Right lobe of liver (tissue), 6 donors: ENCODE measurements at regions not wholly inside any gene's neighbourhood (a gene's known extent, or its start where the extent isn't known, plus 50 kb on each side); places are given as distances from the start of the nearest gene placed in this dataset.

Experiments
- ATAC-seq, 4 donors: fragments of 200-7000 bp; cut with Tn5 transposase; one replicate each; pipeline ENCODE4 v1.9.1; 2020; ENCODE audit warnings: mild to moderate bottlenecking in 4 of 4, moderate library complexity in 4 of 4
- DNase-seq, 3 donors: peaks; one replicate each; pipeline ENCODE4 v3.0.0-alpha.2; 2020
- H3K27ac ChIP-seq, 3 donors: fragments of 200-600 bp; one replicate each; pipeline ENCODE4 v1.8.0; 2022
- H3K27me3 ChIP-seq, 2 donors: fragments of 200-600 bp; one replicate each; pipeline ENCODE4 v1.8.0; 2022
- H3K36me3 ChIP-seq, 4 donors: fragments of 200-600 bp; sonication (generic) in 1 of 4; one replicate each; pipeline versions ENCODE4 v1.5.1 to v1.8.0; 2017 to 2022; ENCODE audit warnings: control low read depth in 1 of 4
- H3K4me1 ChIP-seq, 4 donors: fragments of 200-600 bp; sonication (generic) in 1 of 4; one replicate each; pipeline versions ENCODE4 v1.5.1 to v1.8.0; 2017 to 2022; ENCODE audit warnings: control low read depth in 1 of 4
- H3K4me3 ChIP-seq, 3 donors: fragments of 200-600 bp; one replicate each; pipeline ENCODE4 v1.8.0; 2022
- H3K9me3 ChIP-seq, 4 donors: fragments of 200-600 bp; sonication (generic) in 1 of 4; one replicate each; pipeline versions ENCODE4 v1.5.1 to v1.8.0; 2017 to 2022; ENCODE audit warnings: control low read depth in 1 of 4
- CTCF ChIP-seq, 4 donors: fragments of 200-600 bp in 3 of 4; fragments of 450-650 bp in 1 of 4; IDR thresholded peaks; one replicate each; pipeline versions ENCODE4 v1.5.1 to v1.8.0; 2016 to 2022; ENCODE audit warnings: antibody characterized with exemption in 4 of 4, mild to moderate bottlenecking in 2 of 4
- POLR2A ChIP-seq: fragments of 450-650 bp; IDR thresholded peaks from one replicate; pipeline ENCODE4 v1.6.1; 2017; ENCODE audit warnings: antibody characterized with exemption, mild to moderate bottlenecking
- WGBS: methylation state at CpG from one replicate; pipeline ENCODE4 v1.1.6; 2018; ENCODE audit warnings: low coverage, low lambda C conversion rate; ENCODE audit not compliant: insufficient coverage; ENCODE audit errors: missing lambda C conversion rate; 5-methylcytosine and 5-hydroxymethylcytosine counted together
- intact Hi-C, 2 donors: fragments of 100-400 bp; cut with DNase I; formaldehyde crosslinking; loops; one replicate each; pipeline versions ENCODE4 v1.11.2 to v1.14.1; 2022
- donor health status: DM: no; HTN: yes; CAD: no.
- donor health status: DM: no; HTN: no; CAD: no.
- donor health status: DM: no; HTN: no; CAD: no.
- donor health status: DM: no; HTN: yes; CAD: no.
- donor health status: DM: no; HTN: yes; CAD: no.

- ATAC-seq (no peak), DNase-seq (no peak)
- Histone ChIP-seq H3K9me3 (no peaks in the 10 kb centered on the region), H3K27ac (no peak overlapping the region), H3K4me1 (no peaks in the 10 kb centered on the region), H3K4me3 (no peak overlapping the region), H3K27me3 (no peaks in the 10 kb centered on the region), H3K36me3 (no peaks in the 10 kb centered on the region)
- TF ChIP-seq POLR2A (no peak), CTCF (IDR thresholded peaks at IDR 0.05) (no peak)
- intact Hi-C loops: no loop called here
- WGBS: 89% methylated on average over 1 of the region's 1 CpG
Measured at GRCh38 chr12:5195244-5195643, 151.6 kb downstream of the KCNA5 start.

GRCh38 chr12:5195691-5196090, 152.0 kb downstream of the KCNA5 start:
- ATAC-seq (no peak), DNase-seq (no peak)
- 56% methylated on average over 3 of the region's 3 CpGs for WGBS
- Histone ChIP-seq H3K27me3 (no peaks in the 10 kb centered on the region), H3K4me1 (no peaks in the 10 kb centered on the region), H3K36me3 (no peaks in the 10 kb centered on the region), H3K4me3 (no peak overlapping the region), H3K9me3 (no peaks in the 10 kb centered on the region), H3K27ac (no peak overlapping the region)
- TF ChIP-seq CTCF (IDR thresholded peaks at IDR 0.05): no peak
- no peak for TF ChIP-seq POLR2A
- intact Hi-C loops: no loop called here

GRCh38 chr12:5197131-5197530, 153.5 kb downstream of the KCNA5 start:
- Histone ChIP-seq H3K36me3 (no peaks in the 10 kb centered on the region), H3K4me1 (no peaks in the 10 kb centered on the region), H3K27ac (no peak overlapping the region), H3K4me3 (no peak overlapping the region), H3K9me3 (no peaks in the 10 kb centered on the region), H3K27me3 (no peaks in the 10 kb centered on the region)
- intact Hi-C loops: no loop called here
- DNase-seq (no peak), ATAC-seq (no peak)
- no peak for TF ChIP-seq POLR2A
- no peak for TF ChIP-seq CTCF (IDR thresholded peaks at IDR 0.05)
- WGBS: 18% methylated on average over 1 of the region's 1 CpG

GRCh38 chr12:5197656-5198055, 154.0 kb downstream of the KCNA5 start:
- Histone ChIP-seq H3K4me3 (no peak overlapping the region), H3K27ac (no peak overlapping the region), H3K36me3 (no peaks in the 10 kb centered on the region), H3K9me3 (no peaks in the 10 kb centered on the region), H3K27me3 (no peaks in the 10 kb centered on the region), H3K4me1 (no peaks in the 10 kb centered on the region)
- intact Hi-C loops: no loop called here
- ATAC-seq (no peak), DNase-seq (no peak)
- no peak for TF ChIP-seq POLR2A
- no peak for TF ChIP-seq CTCF (IDR thresholded peaks at IDR 0.05)
- 37% methylated on average over 2 of the region's 2 CpGs for WGBS
